ENCODE measurements at regions not wholly inside any gene's neighbourhood (a gene's known extent, or its start where the extent isn't known, plus 50 kb on each side); places are given as distances from the start of the nearest gene placed in this dataset.
"Not testable (repeated sequence)": the region's sequence is repeated elsewhere in the genome, so short reads cannot be mapped to it uniquely, and the experiment has no call there.

DNA sequence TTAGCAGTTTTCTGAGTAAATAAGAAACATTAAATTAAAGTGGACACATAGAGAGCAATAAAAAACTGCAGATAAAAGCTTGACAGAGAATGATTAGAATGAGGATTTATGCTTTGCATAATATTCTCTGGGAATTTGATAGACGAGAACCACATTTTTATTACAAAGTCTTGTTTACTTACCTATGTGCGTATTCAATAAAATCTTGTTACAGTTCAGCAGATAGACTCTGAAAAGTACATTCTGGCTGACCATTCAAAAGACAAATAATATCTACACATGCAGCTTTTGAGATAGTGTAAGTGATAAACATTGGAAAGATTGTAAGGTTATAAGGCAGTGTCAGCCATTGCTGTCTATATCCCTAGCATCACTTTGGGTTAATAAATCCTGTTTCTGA, 381.6 kb downstream of the NYAP2 start:
- DNase-seq: no peak

DNA sequence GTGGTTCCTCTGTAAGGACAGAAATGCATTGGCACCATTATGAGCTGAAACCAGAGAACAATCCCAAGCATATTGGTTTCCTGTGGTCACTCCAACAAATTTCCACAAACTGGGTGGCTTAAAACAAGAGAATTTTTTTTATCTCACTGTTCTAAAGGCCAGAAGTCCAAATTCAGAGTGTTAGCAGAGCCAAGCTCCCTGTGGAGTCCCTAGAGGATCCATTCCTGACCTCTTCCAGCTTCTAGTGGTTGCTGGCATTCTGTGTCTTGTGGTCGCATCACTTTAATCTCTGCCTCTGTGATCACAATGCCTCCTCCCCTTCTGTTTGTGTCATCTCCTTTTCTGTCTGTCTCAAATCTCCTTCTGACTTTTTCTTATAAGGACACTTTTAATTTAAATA, 380.3 kb downstream of the NYAP2 start:
- no peak for DNase-seq

DNA sequence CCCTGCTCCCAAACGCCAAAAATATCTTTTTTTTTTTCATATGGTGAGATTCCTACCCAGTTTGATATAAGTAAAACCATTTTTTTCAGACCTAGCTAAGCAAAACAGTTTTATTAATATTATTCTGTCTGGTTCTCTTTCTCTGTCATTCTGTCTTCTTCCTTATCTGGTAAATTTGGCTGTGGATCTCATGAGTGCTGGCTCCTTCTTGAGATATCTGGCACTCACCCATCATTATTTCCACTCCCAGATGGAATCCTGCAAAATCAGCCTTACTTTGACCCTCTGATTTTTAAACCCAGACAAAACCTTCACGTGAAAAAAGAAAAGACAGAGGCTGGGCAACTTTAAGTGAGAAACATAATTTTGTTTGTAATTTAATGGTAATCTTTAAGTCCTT, 373.6 kb downstream of the NYAP2 start:
- no peak for DNase-seq

DNA sequence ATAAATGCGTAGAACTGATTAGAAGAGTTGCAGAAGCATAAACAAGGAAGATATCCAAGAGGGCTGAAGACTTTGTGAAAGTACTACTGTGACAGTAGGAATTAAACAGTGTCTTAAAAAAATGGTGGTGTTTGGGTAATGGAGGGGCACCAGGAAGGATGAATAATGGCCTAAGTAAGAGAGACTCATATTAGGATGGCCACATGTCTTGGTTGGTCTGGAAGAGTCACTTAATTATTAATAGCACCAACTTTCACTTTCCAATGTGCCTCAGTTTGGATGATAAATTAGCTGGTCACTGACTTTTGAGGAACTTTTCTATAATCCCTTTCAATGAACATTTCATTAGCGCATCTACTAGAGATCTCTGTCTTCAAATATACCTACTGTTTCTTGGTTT, 372.2 kb downstream of the NYAP2 start:
- no peak for DNase-seq

DNA sequence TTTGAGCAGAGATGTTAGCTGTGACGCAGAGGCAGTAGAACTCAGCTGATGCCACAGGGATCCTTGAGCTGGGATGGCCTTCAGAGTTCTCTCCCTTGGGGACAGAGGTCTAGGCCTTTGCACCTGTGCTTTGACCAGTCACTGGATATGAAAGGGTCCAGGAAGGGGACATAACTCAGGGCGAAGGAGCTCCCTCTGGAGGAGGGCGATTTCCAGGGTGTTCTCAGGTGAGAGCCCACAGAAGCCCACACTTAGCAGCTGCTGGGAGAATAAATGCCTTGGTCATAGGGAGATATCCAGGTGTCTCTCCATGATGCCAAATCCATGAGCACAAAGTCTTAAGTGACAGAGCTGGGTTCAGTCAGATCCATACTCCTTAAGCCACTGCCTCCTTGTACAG, 369.2 kb downstream of the NYAP2 start:
- DNase-seq: no peak

DNA sequence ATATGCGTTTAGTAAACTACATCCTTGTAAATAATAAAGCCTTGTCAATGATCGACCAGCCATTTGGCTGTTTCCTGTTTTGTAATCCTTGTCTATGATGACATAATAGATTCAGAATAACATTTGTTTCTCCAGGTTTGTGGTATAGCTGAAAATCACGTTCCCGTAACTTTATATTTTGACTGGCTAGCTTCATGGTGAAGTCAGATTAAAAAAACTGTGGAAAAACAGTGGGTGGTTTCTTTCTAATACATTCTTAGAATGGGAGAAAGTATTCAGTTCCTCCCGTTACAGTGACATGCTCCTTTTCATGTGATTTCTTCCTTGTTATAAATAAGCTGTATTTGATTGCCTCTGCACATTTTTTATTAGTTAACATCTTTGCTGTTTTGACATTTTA, 366.9 kb downstream of the NYAP2 start:
- DNase-seq: no peak

DNA sequence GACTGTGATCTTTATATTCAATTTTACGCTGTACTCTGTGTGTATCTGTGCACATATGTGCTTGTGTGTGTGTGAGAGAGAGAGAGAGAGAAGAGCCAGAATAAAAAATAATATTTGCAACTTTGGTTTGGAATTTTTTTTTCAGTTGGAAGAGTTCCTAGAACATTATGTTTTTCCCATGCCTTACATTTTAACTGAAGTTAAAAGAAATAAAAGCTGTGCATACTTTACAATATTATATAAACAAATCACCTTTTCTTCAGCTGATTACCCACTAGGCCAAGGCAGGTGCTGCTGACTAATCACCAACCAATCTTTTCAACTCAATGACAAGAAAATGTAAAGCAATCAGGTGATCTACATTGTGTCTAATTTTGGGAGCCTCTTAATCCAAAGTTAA, 366.3 kb downstream of the NYAP2 start:
- DNase-seq: no peak

DNA sequence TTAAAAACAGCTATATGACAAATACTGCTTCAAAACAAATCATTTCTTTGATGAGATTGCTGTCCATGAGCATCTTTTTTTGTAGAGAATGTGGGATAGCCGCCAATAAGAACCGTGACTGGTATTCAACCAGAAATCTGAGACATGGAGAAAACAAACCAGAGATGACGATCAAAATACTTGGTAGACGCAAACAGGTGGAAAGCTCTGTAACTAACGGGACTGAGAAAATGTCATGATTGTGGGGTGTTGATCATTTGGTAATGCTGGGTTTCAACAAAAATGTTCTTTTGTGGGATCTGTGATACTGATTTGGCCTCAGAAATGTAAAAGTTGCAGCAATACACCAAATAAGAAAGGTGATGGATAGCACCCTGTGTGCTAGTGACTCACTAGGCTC, 364.8 kb downstream of the NYAP2 start:
- DNase-seq: no peak

DNA sequence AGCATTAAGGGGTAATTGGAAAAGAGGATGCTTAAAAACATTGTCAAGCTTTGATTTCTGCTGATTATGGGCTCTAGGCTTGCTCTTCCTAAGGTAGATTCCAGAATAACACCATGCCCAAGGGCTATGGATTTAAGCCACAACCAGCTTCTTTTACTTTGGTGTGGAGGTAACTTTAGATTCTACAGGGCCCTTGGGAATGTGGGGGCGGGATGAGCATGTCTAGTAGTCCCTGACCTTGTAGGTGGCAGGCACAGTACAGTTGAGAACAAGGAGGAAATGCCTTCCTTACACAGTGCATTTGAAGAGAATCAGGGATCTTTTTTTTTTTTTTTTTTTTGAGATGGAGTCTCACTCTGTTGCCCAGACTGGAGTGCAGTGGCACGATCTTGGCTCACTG, 364.2 kb downstream of the NYAP2 start:
- DNase-seq: no peak

DNA sequence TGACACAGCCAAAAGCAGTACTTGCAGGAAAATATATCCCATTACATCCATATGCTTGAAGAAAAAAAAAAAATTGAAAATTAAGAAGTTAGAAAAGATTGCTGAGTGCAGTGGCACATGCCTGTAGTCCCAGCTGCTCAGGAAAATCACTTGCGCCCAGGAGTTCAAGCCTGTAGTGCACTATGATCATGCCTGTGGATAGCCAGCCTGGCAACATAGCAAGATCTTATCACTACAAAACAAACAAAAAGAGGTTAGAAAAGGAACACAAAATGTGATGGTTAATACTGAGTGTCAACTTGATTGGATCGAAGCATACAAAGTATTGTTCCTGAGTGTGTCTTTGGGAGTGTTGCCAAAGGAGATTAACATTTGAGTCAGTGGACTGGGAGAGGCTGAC, 361.9 kb downstream of the NYAP2 start:
- no peak for DNase-seq

DNA sequence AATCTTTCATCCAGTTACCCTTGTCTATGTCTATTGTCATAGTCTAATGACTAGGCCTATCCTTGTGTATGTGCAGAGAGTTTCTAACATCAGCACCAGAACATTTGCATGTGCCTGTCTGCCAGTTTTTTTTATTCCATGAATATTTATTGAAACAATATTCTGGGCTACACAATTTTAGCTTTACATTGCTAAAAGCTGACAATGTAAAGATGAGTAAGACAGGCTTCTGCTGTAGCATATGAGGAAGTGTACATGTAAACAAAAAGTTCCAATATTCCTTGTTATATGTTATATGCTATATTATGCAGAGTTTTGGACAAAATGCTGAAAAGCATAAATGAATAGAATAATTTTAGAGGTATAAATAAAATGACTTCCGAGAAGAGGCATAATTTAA, 357.7 kb downstream of the NYAP2 start:
- DNase-seq: no peak

DNA sequence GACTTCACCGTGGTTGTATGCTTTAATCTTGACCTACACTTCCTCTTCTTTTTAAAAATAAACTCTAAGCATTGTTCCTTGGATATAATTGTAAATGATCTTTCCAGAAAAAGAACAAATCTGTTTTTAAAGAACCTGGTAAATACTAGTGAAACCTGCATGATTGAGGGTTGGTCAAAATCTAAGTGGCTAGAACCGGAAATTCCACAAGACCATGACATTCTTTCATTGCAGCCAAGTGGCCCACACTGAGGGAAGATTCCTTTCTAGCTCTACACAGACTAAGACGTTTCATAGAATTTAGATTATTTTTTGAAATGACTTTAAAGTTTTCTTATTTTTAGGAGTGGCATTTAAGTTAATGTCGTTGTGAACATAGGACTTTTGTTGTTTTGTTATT, 356.7 kb downstream of the NYAP2 start:
- DNase-seq: no peak

DNA sequence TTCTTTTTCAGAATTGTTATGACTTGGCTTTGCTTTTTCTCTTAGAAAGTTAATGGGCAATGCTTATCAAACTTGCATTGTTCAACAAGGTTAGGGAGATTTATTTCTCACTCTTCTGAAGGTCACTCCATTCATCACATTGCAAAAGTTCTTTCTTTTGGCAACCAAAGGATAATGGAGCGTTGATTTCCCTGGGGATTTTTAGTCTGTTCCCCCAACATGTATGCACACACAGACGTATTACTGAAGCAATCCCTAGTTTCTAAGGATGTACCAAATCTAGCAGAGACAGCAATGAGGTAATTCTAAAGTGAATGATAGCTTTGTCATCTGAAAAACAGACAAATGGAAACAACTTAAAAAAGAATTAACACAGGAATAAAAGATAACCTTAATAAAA, 349.1 kb downstream of the NYAP2 start:
- DNase-seq: no peak

DNA sequence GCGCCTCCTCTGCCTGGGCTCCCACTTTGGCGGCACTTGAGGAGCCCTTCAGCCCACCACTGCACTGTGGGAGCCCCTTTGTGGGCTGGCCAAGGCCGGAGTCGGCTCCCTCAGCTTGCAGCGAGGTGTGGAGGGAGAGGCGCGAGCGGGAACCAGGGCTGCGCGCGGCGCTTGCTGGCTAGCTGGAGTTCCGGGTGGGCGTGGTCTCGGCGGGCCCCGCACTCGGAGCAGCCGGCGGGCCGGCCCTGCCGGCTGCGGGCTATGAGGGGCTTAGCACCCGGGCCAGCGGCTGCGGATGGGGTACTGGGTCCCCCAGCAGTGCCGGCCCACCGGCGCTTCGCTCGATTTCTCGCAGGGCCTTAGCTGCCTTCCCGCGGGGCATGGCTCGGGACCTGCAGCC, 344.5 kb downstream of the NYAP2 start:
- DNase-seq: not testable (repeated sequence)

DNA sequence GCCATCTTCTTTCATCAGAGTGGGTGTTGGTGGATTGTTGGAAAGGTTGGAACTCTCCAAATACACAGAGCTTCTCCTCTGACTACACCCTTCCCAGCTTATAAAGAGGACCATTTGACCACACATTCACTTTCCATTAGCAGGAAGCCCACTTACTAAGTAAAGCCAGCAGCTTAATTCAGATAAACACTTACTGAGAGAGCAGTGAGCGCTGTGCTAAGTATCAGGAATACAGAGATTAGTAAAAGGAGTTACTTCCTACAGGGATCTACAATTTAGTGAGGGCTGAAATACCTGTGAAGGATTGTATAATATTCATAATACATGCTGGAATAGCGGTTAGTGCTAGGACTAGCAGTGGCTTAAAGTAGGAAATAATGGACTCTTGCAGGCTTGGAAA, 343.0 kb downstream of the NYAP2 start:
- DNase-seq: no peak

DNA sequence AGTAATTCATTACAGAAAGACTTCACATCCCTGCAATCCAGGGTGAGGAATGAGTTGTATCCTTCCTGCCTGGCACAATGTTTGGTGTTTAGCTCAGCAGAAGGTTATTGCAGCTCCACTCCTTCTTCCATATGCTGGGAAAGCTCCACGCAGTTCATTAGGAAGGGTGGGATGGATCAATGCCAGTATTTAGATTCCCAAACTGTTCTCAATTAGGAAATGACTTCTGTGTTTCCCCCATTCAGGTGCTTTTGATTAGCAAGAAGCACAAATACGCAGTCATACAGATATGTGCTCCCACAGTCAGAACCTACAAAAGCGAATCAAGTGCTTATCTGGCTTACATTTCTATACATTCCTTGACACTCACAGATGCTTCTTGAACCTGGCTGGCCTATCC, 340.6 kb downstream of the NYAP2 start:
- DNase-seq: no peak

DNA sequence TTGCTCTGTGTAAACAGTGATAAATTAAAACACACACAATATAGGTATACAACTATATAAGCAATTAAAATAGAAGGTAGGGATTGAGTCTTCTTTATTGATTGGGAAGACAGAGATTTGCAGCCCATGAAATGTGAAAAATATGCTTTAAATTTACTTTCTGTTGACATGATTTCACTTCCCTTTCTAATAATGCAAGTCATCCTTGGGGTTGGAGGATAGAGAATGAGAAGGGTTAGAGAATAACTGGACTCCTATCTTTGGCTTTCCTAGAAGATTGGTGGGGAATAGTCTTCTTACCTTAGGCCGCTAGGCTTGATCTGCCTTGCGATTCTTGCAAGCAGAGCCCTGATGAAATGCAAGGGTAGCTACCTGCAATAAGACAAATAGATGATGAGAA, 339.8 kb downstream of the NYAP2 start:
- DNase-seq: no peak

DNA sequence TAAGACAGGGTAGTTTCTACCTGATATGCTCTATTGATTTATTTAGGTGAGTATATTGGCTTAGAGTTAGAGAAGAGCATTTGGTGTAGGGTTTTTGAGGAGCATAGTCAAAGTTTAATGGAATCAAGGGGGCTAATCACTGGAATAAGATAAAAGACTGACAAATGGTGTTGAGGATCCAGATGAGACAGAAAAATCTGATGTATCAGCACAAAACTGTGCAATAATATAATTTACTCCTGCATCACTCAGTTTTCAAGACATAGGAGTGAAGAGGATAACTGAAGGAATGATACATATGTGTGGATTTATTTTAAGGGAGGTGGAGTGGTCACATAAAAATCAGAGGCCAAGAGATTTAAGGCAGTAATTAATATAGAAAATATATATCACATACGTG, 339.2 kb downstream of the NYAP2 start:
- no peak for DNase-seq

DNA sequence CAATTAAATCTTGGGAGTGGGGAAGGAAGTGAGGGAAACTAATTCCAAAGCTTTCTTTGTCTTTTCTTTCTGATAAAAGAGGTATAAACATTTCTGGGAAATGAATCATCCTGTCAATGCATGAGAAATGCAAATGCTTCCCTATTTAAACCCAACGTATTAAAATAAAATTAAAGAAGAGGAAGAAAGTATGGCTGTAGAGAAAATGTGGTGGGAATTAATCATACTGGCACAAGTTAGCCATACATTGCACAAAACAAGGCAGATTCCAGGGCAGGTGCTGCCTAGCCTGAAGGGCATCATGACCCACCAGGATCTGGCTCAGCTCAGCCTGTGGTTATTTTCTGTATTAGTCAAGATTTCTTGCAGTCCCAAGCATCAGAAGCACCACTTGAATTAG, 338.0 kb downstream of the NYAP2 start:
- no peak for DNase-seq

DNA sequence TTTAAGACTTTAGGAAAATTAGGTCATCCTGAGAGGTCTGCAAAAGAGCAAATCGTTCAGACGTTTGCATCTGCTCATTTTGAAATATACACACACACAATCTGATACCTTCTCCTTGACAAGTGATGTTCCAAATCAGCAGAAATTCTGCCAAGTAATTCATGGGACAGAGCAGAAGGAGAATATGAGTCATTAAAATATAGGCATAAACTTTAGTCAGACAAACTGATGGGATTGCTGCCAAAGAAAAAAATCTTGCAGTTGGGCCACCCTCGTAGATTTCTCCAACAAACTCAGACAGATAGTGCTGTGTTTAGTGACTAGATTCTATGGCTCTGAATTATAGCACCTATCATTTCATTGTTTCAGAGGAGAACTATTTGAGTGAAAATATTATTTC, 336.3 kb downstream of the NYAP2 start:
- no peak for DNase-seq

DNA sequence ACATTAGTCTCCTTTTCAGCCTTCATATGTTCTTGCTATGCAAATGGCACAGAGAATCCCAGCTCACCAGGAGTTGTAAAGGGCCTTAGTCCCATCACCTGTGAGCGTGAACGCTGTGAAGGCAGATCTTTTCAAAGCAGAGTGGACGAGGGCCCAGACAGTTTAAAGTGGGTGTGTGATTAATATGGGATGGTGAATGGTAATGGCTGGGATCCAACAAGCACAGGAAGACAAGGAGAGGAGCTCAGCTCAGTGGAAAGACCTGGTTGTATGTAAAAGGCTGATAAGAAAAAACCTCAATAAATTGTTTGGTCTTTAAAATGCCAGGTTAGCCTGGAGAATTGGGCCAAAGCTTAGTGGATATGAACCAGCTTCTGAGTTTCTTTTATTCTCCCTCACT, 326.2 kb downstream of the NYAP2 start:
- DNase-seq: no peak
